Dendritic cell treated with granulocyte-macrophage colony-stimulating factor and Interleukin-4, amounts not matched to agents 40 ng/mL and 50 ng/mL, for 4 days (primary cell): ENCODE measurements at regions not wholly inside any gene's neighbourhood (a gene's known extent, or its start where the extent isn't known, plus 50 kb on each side); places are given as distances from the start of the nearest gene placed in this dataset.
A peak's percentile ranks its signal among the peaks of the same experiment; 100 is the strongest.

ENCODE experiments used
- H3K27ac Mint-ChIP-seq: one replicate; pipeline ENCODE4 v1.8.0; 2022; ENCODE audit warnings: mild to moderate bottlenecking, mixed read lengths
- H3K27me3 Mint-ChIP-seq: one replicate; pipeline ENCODE4 v1.8.0; 2022; ENCODE audit warnings: mild to moderate bottlenecking, mixed read lengths
- H3K36me3 Mint-ChIP-seq: one replicate; pipeline ENCODE4 v1.8.0; 2022; ENCODE audit warnings: low read depth, mixed read lengths
- H3K4me1 Mint-ChIP-seq: one replicate; pipeline ENCODE4 v1.8.0; 2022; ENCODE audit warnings: low read depth, mixed read lengths
- H3K4me3 Mint-ChIP-seq: one replicate; pipeline ENCODE4 v1.8.0; 2022; ENCODE audit warnings: mild to moderate bottlenecking, moderate library complexity, mixed read lengths
- H3K9me3 Mint-ChIP-seq: one replicate; pipeline ENCODE4 v1.8.0; 2022; ENCODE audit warnings: mixed read lengths
- intact Hi-C: fragments of 100-400 bp; cut with micrococcal nuclease; formaldehyde crosslinking; loops from one replicate; pipeline ENCODE4 v1.15.0; 2022

DNA sequence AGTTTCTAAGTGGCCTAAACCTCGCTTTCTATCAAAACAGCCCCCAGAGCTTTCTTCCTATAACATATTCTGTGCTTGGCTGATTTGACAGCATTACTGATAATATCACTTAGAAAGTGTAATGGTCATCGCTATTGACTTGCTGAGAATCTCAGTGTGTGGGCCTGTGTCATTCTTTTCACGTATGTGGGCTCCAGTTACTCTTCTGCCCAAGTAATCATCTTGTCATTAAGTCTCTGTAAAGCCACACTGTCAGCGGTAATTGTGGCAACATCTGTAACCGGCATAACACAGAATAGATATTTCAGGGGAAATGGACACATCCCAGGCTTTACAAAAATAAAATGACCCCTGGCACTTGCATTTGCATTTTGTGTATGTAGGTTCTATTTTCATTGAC lies 313.6 kb upstream of the LMCD1 start:
- Mint-ChIP-seq H3K4me1 (peaks cover 17% of the 10 kb centered on the region), H3K27ac (no peak overlapping the region), H3K36me3 (no peaks in the 10 kb centered on the region), H3K9me3 (peaks cover 17% of the 10 kb centered on the region), H3K27me3 (no peaks in the 10 kb centered on the region), H3K4me3 (no peak overlapping the region)
- intact Hi-C loops, result no loop called here

DNA sequence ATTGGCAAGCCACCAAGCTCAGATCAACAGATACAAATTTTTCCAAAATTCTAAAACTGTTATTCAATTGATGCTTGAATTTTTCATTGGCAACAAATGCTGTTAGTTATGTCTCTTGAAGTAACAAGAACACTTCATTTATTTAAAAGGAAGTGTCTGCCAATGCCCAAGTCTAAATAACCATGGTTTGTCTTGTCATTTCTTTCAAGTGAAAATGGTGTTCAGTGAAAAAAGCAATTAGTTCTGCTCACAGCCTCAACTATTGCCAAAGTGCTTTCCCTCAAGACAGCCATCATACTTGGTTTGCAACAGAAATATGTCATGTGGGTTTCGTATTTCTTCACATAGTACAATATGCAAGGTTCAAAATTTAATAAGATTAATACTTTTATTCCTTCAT lies 312.6 kb upstream of the LMCD1 start:
- Mint-ChIP-seq H3K9me3 (peaks cover 17% of the 10 kb centered on the region), H3K36me3 (no peaks in the 10 kb centered on the region), H3K27ac (no peak overlapping the region), H3K4me3 (no peak overlapping the region), H3K27me3 (no peaks in the 10 kb centered on the region), H3K4me1 (peaks cover 9% of the 10 kb centered on the region)
- intact Hi-C loops, result no loop called here

DNA sequence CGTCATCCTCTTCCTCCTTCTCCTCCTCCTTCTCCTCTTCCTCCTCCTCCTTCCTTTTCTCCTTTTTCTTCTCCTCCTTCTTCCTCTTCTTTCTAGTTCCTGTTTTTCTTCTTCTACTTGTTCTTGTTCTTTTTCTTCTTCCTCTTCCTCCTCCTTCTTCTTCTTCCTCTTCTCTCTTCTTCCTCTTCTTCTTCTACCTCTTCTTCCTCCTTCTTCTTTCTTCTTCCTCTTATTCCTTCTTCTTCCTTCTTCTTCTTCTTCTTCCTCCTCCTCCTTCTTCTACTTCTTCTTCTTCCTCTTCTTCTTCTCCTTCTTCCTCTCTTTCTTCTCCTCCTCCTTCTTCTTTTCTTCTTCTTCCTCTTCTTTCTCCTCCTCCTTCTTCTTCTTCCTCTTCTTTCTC lies 310.2 kb upstream of the LMCD1 start:
- intact Hi-C loops, result no loop called here
- peaks cover 26% of the 10 kb centered on the region for H3K9me3 Mint-ChIP-seq
- H3K4me1 Mint-ChIP-seq, result no peaks in the 10 kb centered on the region

DNA sequence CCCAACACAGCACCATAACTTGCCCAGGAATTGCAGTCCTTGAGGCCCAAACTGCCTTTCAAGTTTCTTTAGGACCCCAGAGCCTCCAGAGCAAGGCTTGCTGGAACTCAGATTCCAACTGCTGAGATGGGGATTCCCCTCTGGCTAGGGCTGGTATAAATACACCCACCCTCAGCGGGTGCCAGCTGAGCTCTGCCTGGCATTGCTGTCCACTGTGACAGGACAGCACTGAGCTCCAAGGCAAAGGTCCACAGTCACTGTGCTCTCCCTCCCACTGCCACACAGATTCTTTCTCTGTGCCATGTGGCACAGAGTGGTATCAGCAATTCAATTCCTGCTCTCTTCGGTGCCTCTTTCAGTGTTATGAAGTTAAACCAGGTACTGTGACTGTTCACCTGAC lies 304.2 kb upstream of the LMCD1 start:
- Mint-ChIP-seq H3K27me3 (no peaks in the 10 kb centered on the region), H3K4me3 (no peak overlapping the region), H3K27ac (no peak overlapping the region), H3K9me3 (peaks cover 14% of the 10 kb centered on the region), H3K4me1 (no peaks in the 10 kb centered on the region), H3K36me3 (no peaks in the 10 kb centered on the region)
- intact Hi-C loops, result no loop called here

More for the DNA sequence above, 310.2 kb upstream of the LMCD1 start:
- Mint-ChIP-seq H3K4me3 (no peak overlapping the region), H3K27ac (peak overlapping the region; percentile 48), H3K36me3 (no peaks in the 10 kb centered on the region), H3K27me3 (no peaks in the 10 kb centered on the region)

DNA sequence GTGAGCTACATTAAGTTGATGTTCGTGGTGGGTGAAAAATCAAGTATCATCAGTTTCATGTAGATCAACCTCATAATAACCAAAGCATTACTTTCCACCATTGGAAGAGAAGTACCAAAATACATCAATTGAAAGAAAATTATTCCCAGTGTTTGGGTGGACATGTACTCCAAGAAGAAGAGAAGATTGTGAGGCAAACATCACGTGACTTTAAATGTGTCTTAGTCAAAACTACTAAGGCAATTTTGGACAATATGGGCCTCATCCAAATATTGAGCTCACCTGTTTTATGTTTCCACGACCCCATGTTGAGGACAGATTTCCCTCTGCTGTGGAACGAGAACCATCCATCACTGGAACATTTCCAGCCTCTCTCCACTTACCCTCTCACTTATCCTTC lies 303.0 kb upstream of the LMCD1 start:
- H3K4me3 Mint-ChIP-seq, result no peak overlapping the region
- H3K27ac Mint-ChIP-seq, result no peak overlapping the region
- intact Hi-C loops, result no loop called here
- H3K9me3 Mint-ChIP-seq, result peaks cover 13% of the 10 kb centered on the region
- H3K27me3 Mint-ChIP-seq, result no peaks in the 10 kb centered on the region
- H3K4me1 Mint-ChIP-seq, result no peaks in the 10 kb centered on the region
- no peaks in the 10 kb centered on the region for H3K36me3 Mint-ChIP-seq

DNA sequence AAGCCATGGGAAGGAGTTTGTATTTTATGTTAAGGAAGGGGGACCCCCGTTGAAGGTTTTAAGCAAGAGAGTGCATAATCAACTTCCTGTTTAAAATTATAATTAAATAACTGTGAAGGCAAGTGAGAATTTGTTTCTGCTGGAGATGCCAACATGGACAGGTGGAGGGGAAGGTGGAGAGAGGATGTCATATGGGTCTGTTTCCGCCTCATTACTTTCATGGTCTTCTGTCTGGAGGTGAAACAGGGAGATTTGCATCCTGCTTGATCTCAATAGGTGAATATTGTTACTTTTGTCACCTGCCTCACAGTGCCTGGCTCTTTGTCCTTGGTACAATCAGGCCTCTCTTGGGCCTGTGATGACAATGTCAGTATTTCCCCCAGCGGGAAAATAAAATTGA lies 300.6 kb upstream of the LMCD1 start:
- Mint-ChIP-seq H3K27me3 (no peaks in the 10 kb centered on the region), H3K9me3 (peaks cover 9% of the 10 kb centered on the region), H3K36me3 (no peaks in the 10 kb centered on the region), H3K27ac (no peak overlapping the region), H3K4me3 (no peak overlapping the region), H3K4me1 (no peaks in the 10 kb centered on the region)
- intact Hi-C loops, result no loop called here

DNA sequence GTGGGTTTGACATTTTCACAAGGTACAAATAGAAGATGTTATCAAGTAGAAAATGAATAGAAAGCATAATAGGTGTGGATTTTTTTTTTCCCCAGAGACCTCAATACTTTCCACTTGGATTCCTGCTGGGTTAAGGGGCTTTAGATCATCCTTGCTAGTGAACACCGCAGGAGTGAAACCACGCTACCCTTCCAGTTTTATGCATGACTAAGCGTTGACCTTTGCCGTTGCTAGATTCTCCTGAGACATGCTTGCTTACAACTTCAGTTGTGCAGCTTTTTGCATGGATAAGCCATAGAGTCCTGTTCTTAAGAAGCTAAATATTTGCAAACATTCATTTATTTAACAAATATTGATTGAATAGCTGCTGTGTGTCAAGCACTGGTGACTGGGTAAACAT lies 299.7 kb upstream of the LMCD1 start:
- intact Hi-C loops, result no loop called here
- no peak overlapping the region for H3K27ac Mint-ChIP-seq
- no peak overlapping the region for H3K4me3 Mint-ChIP-seq
- no peaks in the 10 kb centered on the region for H3K27me3 Mint-ChIP-seq
- no peaks in the 10 kb centered on the region for H3K9me3 Mint-ChIP-seq
- no peaks in the 10 kb centered on the region for H3K4me1 Mint-ChIP-seq
- no peaks in the 10 kb centered on the region for H3K36me3 Mint-ChIP-seq

DNA sequence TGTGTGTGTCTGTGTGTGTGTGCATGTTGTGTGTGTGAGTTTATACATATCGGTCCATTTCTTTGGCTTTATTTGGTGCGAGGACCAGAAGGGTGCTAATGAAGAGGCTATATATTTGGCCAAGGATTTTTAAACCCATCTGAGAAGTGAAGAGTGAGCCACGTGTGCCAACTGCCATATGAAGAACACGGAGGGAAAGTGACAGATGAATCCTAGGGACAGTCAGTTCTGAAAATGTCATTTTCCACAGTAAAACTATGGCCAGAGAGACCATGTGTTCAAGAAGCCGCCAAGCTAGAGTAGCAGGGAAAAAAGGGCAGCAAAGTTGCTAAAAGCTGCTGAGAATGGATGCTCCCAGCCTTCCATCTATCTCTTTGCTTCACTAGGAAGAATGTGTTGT lies 297.3 kb upstream of the LMCD1 start:
- Mint-ChIP-seq H3K4me1 (no peaks in the 10 kb centered on the region), H3K9me3 (no peaks in the 10 kb centered on the region), H3K27me3 (no peaks in the 10 kb centered on the region), H3K27ac (no peak overlapping the region), H3K36me3 (no peaks in the 10 kb centered on the region), H3K4me3 (no peak overlapping the region)
- intact Hi-C loops, result no loop called here

DNA sequence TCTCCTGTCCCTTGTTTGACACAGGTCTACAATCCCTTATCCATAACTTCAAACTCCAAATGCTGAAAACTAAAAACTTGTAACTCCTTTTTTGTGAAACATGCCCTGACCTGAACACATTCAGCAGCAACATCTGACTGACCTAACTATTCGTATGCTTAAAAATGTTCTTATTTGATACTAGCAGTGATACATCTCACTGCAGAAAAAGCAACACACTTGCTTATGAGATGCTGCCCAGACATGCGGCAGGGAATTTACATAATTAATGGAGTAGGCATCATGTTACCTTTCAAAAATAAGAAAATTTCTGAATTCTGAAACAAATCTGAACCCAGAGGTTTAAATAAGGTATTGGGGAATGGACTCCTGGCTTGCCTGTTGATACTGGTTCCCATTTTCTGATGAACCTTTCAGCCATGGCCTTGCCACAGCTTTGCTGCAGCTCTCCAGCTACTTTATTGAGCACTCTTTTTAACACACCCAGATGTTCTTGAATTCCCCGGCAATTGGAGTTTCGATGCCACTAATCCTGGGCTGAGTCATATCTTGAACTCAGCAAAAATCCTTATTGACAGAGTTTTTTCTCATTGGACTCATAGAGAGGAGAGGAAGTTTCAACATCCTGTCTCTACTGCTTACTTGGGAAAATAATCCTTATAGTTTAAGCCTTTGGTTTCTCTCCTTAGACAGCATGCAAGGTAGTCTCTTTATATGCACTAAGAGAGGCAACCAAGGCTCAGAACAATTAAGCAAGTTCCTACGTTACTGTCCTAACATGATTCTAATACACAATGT lies 296.6 kb upstream of the LMCD1 start:
- H3K27ac Mint-ChIP-seq, result no peak overlapping the region
- H3K9me3 Mint-ChIP-seq, result no peaks in the 10 kb centered on the region
- H3K4me1 Mint-ChIP-seq, result no peaks in the 10 kb centered on the region
- H3K36me3 Mint-ChIP-seq, result no peaks in the 10 kb centered on the region
- H3K27me3 Mint-ChIP-seq, result no peaks in the 10 kb centered on the region
- intact Hi-C loops, result no loop called here
- H3K4me3 Mint-ChIP-seq, result no peak overlapping the region

DNA sequence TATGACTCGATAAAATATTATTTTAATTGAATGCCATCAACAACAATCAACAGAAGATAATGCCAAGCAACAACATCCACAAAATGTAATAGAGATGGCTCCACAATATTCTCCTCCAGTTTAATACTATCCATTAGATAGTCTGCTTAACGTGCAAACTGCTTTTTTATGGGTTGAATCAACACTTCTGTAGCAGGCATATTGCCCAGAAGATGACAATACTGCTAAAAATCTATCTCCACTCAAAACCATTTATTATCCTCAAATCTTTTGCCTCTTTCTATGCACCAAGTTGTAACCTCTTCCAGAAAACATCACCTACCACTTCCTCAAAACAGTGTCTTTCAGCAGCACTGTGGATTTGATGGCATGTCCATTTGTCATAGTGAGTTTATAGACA lies 295.7 kb upstream of the LMCD1 start:
- H3K36me3 Mint-ChIP-seq, result no peaks in the 10 kb centered on the region
- H3K4me1 Mint-ChIP-seq, result no peaks in the 10 kb centered on the region
- no peak overlapping the region for H3K4me3 Mint-ChIP-seq
- no peak overlapping the region for H3K27ac Mint-ChIP-seq
- H3K9me3 Mint-ChIP-seq, result no peaks in the 10 kb centered on the region
- intact Hi-C loops, result no loop called here
- no peaks in the 10 kb centered on the region for H3K27me3 Mint-ChIP-seq

DNA sequence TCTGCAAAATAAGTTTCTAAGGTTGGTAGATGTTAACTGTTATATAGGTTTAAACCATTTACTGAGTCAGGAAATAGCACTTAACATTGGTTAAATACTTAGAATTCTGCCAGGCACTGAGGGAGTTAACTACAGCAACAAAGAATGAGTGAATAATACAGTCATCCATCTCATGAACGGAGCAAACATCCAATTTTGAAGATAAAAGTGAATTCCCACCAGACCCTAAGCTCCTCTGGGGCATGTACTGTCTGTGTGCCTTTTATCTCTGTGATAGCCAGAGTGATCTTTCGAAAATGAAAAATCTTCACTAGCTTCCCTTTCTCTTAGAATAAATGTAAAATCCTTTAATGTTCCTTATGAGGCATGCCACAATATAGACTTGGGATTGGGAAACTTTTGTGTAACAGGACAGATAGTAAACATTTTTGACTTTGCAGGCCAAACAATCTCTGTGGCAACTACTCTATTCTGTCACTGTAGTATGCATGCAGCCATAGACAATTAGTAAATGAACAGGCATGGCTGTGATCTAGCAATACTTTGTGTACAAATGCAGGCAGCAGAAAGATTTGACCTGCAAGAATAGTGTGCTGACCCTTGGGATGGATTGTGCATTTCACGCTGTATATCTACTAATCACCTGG lies 294.5 kb upstream of the LMCD1 start:
- H3K36me3 Mint-ChIP-seq, result no peaks in the 10 kb centered on the region
- no peaks in the 10 kb centered on the region for H3K4me1 Mint-ChIP-seq
- H3K27ac Mint-ChIP-seq, result no peak overlapping the region
- H3K4me3 Mint-ChIP-seq, result no peak overlapping the region
- no peaks in the 10 kb centered on the region for H3K27me3 Mint-ChIP-seq
- intact Hi-C loops, result no loop called here
- H3K9me3 Mint-ChIP-seq, result no peaks in the 10 kb centered on the region

DNA sequence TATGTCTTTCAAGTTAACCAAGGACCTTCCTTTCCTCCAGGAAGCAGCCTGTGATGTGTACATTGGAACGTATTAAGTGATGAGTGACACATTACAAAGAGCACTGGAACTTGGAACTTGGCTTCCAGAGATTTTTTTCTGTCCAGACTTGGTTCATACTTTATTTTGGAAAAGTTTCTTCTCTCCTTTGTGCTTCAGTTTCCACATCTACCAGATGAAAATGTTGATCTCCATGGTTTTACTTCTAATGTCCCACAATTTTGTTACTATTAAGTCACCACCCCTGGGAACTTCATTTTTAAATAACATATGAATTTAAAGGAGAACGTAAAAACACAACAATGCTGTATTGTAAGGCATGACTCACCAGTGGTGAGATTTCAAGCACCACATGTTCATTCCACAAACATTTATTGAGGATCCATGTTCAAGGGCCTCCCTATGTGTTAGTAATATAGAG lies 290.7 kb upstream of the LMCD1 start:
- Mint-ChIP-seq H3K27ac (no peak overlapping the region), H3K27me3 (no peaks in the 10 kb centered on the region), H3K9me3 (no peaks in the 10 kb centered on the region), H3K4me1 (no peaks in the 10 kb centered on the region), H3K36me3 (no peaks in the 10 kb centered on the region), H3K4me3 (no peak overlapping the region)
- intact Hi-C loops, result no loop called here

DNA sequence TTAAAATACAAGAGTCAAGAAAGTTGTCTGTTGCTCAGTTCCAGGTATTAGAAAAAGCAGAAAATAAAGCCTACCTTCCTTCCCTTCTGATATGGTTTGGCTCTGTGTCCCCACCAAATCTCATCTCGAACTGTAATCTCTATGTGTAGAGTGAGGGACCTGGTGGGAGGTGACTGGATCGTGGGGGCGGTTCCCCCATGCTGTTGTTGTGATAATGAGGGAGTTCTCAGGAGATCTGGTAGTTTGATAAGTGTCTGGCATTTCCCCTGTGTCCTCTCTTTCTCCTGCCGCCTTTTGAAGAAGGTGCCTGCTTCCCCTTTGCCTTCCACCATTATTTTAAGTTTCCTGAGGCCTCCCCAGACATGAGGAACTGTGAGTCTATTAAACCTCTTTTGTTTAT lies 288.8 kb upstream of the LMCD1 start:
- intact Hi-C loops, result no loop called here
- Mint-ChIP-seq H3K36me3 (no peaks in the 10 kb centered on the region), H3K9me3 (no peaks in the 10 kb centered on the region), H3K27ac (no peak overlapping the region), H3K27me3 (no peaks in the 10 kb centered on the region), H3K4me1 (no peaks in the 10 kb centered on the region), H3K4me3 (no peak overlapping the region)

DNA sequence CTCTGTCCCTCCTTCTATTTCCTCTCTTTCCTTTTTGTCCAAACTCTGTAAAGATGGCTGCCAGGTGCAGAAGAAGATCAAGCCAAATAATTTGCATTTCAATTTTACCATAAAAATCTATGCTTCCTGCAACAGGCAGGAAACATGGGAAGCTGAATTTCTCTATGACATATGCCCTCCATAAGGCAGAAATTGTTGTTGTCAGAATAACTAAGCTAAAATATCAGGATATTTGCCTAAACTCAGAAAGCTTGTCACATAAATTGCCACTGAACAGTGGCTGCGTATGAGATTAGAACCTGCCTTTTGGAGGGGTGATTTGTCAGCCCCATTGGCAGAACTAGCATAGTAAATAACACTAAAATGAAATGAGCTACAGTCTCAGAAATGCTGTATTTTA lies 288.3 kb upstream of the LMCD1 start:
- H3K9me3 Mint-ChIP-seq, result no peaks in the 10 kb centered on the region
- no peaks in the 10 kb centered on the region for H3K4me1 Mint-ChIP-seq
- no peak overlapping the region for H3K4me3 Mint-ChIP-seq
- H3K27me3 Mint-ChIP-seq, result no peaks in the 10 kb centered on the region
- intact Hi-C loops, result no loop called here
- no peaks in the 10 kb centered on the region for H3K36me3 Mint-ChIP-seq
- H3K27ac Mint-ChIP-seq, result no peak overlapping the region

DNA sequence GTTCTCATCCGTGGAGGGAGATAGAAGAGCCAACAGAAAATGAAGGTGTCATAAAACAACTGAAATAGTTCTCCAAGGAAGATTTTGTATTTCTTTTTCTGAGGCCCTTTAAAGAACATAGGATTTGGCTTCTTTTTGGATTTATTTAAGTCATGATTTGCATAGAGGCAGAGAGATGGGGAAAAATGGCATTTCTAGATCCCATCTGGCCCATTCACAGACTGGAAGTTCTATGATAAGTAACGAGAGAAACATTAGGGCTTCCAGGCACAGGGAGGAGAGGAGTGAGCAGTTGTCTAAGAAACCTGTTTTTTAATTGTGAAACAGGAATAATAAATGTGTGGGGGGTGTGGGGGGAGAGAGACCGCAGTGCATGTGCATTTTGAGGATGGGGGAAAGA lies 285.8 kb upstream of the LMCD1 start:
- intact Hi-C loops, result no loop called here
- Mint-ChIP-seq H3K4me1 (no peaks in the 10 kb centered on the region), H3K9me3 (no peaks in the 10 kb centered on the region), H3K27ac (no peak overlapping the region), H3K4me3 (no peak overlapping the region), H3K27me3 (no peaks in the 10 kb centered on the region), H3K36me3 (no peaks in the 10 kb centered on the region)
